IgD-negative memory B cell (primary cell): ENCODE measurements at regions not wholly inside any gene's neighbourhood (a gene's known extent, or its start where the extent isn't known, plus 50 kb on each side); places are given as distances from the start of the nearest gene placed in this dataset.
A peak's percentile ranks its signal among the peaks of the same experiment; 100 is the strongest.

ENCODE experiments used
- H3K27ac Mint-ChIP-seq, 3 donors: one replicate each; pipeline ENCODE4 v1.8.0; 2020 to 2022; ENCODE audit warnings: mild to moderate bottlenecking in 3 of 3, mixed read lengths in 3 of 3, moderate library complexity in 1 of 3
- H3K27me3 Mint-ChIP-seq: one replicate; pipeline ENCODE4 v1.8.0; 2021; ENCODE audit warnings: mixed read lengths
- H3K36me3 Mint-ChIP-seq: one replicate; pipeline ENCODE4 v1.8.0; 2020; ENCODE audit warnings: mild to moderate bottlenecking, mixed read lengths
- H3K4me1 Mint-ChIP-seq, 3 donors: one replicate each; pipeline ENCODE4 v1.8.0; 2020 to 2022; ENCODE audit warnings: mixed read lengths in 3 of 3, mild to moderate bottlenecking in 1 of 3
- H3K4me3 Mint-ChIP-seq, 4 donors: one replicate each; pipeline ENCODE4 v1.8.0; 2020 to 2022; ENCODE audit warnings: mild to moderate bottlenecking in 4 of 4, mixed read lengths in 4 of 4, moderate library complexity in 3 of 4
- H3K9me3 Mint-ChIP-seq, 3 donors: one replicate each; pipeline ENCODE4 v1.8.0; 2020 to 2021; ENCODE audit warnings: mixed read lengths in 3 of 3, mild to moderate bottlenecking in 1 of 3

- Mint-ChIP-seq H3K36me3 (no peaks in the 10 kb centered on the region), H3K27me3 (no peaks in the 10 kb centered on the region), H3K4me3 (no peak overlapping the region), H3K9me3 (no peaks in the 10 kb centered on the region), H3K4me1 (peaks cover 0 to 2% (median 0%) of the 10 kb centered on the region in 3 donors), H3K27ac (no peak overlapping the region)
These were observed 132.2 kb upstream of the TNR start for GRCh38 chr1:175875556-175875955.

- H3K4me3 Mint-ChIP-seq = no peak overlapping the region
- no peak overlapping the region for H3K27ac Mint-ChIP-seq
- no peaks in the 10 kb centered on the region for H3K9me3 Mint-ChIP-seq
- peaks cover 0 to 2% (median 0%) of the 10 kb centered on the region in 3 donors for H3K4me1 Mint-ChIP-seq
- H3K27me3 Mint-ChIP-seq = no peaks in the 10 kb centered on the region
- no peaks in the 10 kb centered on the region for H3K36me3 Mint-ChIP-seq
These were observed 130.7 kb upstream of the TNR start for GRCh38 chr1:175874081-175874480.

- H3K4me1 Mint-ChIP-seq = peaks cover 0 to 2% (median 0%) of the 10 kb centered on the region in 3 donors
- H3K27me3 Mint-ChIP-seq = no peaks in the 10 kb centered on the region
- no peak overlapping the region for H3K4me3 Mint-ChIP-seq
These were observed 130.0 kb upstream of the TNR start for GRCh38 chr1:175873290-175873935.

GRCh38 chr1:175872588-175872987 lies 129.2 kb upstream of the TNR start:
- H3K27me3 Mint-ChIP-seq = no peaks in the 10 kb centered on the region
- H3K4me1 Mint-ChIP-seq = peaks cover 0 to 2% (median 0%) of the 10 kb centered on the region in 3 donors
- no peaks in the 10 kb centered on the region for H3K9me3 Mint-ChIP-seq
- no peak overlapping the region for H3K4me3 Mint-ChIP-seq
- no peak overlapping the region for H3K27ac Mint-ChIP-seq
- no peaks in the 10 kb centered on the region for H3K36me3 Mint-ChIP-seq

More at GRCh38 chr1:175873290-175873935, 130.0 kb upstream of the TNR start:
- H3K9me3 Mint-ChIP-seq = no peaks in the 10 kb centered on the region
- no peak overlapping the region for H3K27ac Mint-ChIP-seq
- H3K36me3 Mint-ChIP-seq = no peaks in the 10 kb centered on the region

- Mint-ChIP-seq H3K36me3 (no peaks in the 10 kb centered on the region), H3K4me3 (no peak overlapping the region), H3K9me3 (no peaks in the 10 kb centered on the region), H3K4me1 (peaks cover 0 to 2% (median 0%) of the 10 kb centered on the region in 3 donors), H3K27me3 (no peaks in the 10 kb centered on the region), H3K27ac (no peak overlapping the region)
These were observed 128.3 kb upstream of the TNR start for GRCh38 chr1:175871647-175872046.

- Mint-ChIP-seq H3K36me3 (no peaks in the 10 kb centered on the region), H3K27me3 (no peaks in the 10 kb centered on the region), H3K4me3 (no peak overlapping the region), H3K9me3 (no peaks in the 10 kb centered on the region), H3K27ac (no peak overlapping the region), H3K4me1 (peaks cover 0 to 2% (median 0%) of the 10 kb centered on the region in 3 donors)
These were observed 126.8 kb upstream of the TNR start for GRCh38 chr1:175870217-175870616.

GRCh38 chr1:175866776-175867175 lies 123.4 kb upstream of the TNR start:
- H3K4me1 Mint-ChIP-seq = peaks cover 0 to 1% (median 0%) of the 10 kb centered on the region in 3 donors
- H3K4me3 Mint-ChIP-seq = no peak overlapping the region
- H3K27ac Mint-ChIP-seq = no peak overlapping the region
- no peaks in the 10 kb centered on the region for H3K36me3 Mint-ChIP-seq
- H3K9me3 Mint-ChIP-seq = no peaks in the 10 kb centered on the region
- H3K27me3 Mint-ChIP-seq = peaks cover 7% of the 10 kb centered on the region

- Mint-ChIP-seq H3K36me3 (no peaks in the 10 kb centered on the region), H3K4me3 (no peak overlapping the region), H3K27ac (no peak overlapping the region)
These were observed 121.8 kb upstream of the TNR start for GRCh38 chr1:175865041-175865766.

GRCh38 chr1:175864625-175865024 lies 121.2 kb upstream of the TNR start:
- Mint-ChIP-seq H3K36me3 (no peaks in the 10 kb centered on the region), H3K4me3 (no peak overlapping the region), H3K27me3 (peaks cover 7% of the 10 kb centered on the region), H3K4me1 (peaks cover 0 to 1% (median 0%) of the 10 kb centered on the region in 3 donors), H3K27ac (no peak overlapping the region), H3K9me3 (no peaks in the 10 kb centered on the region)

More at GRCh38 chr1:175865041-175865766, 121.8 kb upstream of the TNR start:
- H3K9me3 Mint-ChIP-seq = no peaks in the 10 kb centered on the region
- peaks cover 0 to 1% (median 0%) of the 10 kb centered on the region in 3 donors for H3K4me1 Mint-ChIP-seq
- peaks cover 7% of the 10 kb centered on the region for H3K27me3 Mint-ChIP-seq

GRCh38 chr1:175864183-175864582 lies 120.8 kb upstream of the TNR start:
- Mint-ChIP-seq H3K27me3 (peaks cover 7% of the 10 kb centered on the region), H3K9me3 (no peaks in the 10 kb centered on the region), H3K27ac (no peak overlapping the region), H3K36me3 (no peaks in the 10 kb centered on the region), H3K4me1 (peaks cover 0 to 1% (median 0%) of the 10 kb centered on the region in 3 donors), H3K4me3 (no peak overlapping the region)

- Mint-ChIP-seq H3K4me1 (peaks cover 0 to 1% (median 0%) of the 10 kb centered on the region in 3 donors), H3K27ac (no peak overlapping the region), H3K36me3 (no peaks in the 10 kb centered on the region), H3K4me3 (peak overlapping the region in 1 of 4 donors; percentile 18), H3K27me3 (peaks cover 7% of the 10 kb centered on the region), H3K9me3 (no peaks in the 10 kb centered on the region)
These were observed 120.1 kb upstream of the TNR start for GRCh38 chr1:175863299-175864050.

- Mint-ChIP-seq H3K27ac (no peak overlapping the region), H3K36me3 (no peaks in the 10 kb centered on the region), H3K4me3 (no peak overlapping the region), H3K27me3 (peaks cover 7% of the 10 kb centered on the region), H3K4me1 (peaks cover 0 to 1% (median 0%) of the 10 kb centered on the region in 3 donors), H3K9me3 (no peaks in the 10 kb centered on the region)
These were observed 119.0 kb upstream of the TNR start for GRCh38 chr1:175862408-175862807.

GRCh38 chr1:175861626-175862367 lies 118.4 kb upstream of the TNR start:
- H3K27me3 Mint-ChIP-seq = peaks cover 7% of the 10 kb centered on the region
- no peaks in the 10 kb centered on the region for H3K9me3 Mint-ChIP-seq
- H3K4me3 Mint-ChIP-seq = no peak overlapping the region
- peaks cover 0 to 1% (median 0%) of the 10 kb centered on the region in 3 donors for H3K4me1 Mint-ChIP-seq
- no peaks in the 10 kb centered on the region for H3K36me3 Mint-ChIP-seq
- no peak overlapping the region for H3K27ac Mint-ChIP-seq

- H3K27ac Mint-ChIP-seq = no peak overlapping the region
- H3K4me3 Mint-ChIP-seq = no peak overlapping the region
- H3K27me3 Mint-ChIP-seq = peaks cover 11% of the 10 kb centered on the region
- H3K4me1 Mint-ChIP-seq = peaks cover 0 to 1% (median 0%) of the 10 kb centered on the region in 3 donors
- no peaks in the 10 kb centered on the region for H3K9me3 Mint-ChIP-seq
- no peaks in the 10 kb centered on the region for H3K36me3 Mint-ChIP-seq
These were observed 114.4 kb upstream of the TNR start for GRCh38 chr1:175857756-175858155.

- Mint-ChIP-seq H3K4me3 (no peak overlapping the region), H3K27ac (no peak overlapping the region), H3K27me3 (peaks cover 13% of the 10 kb centered on the region), H3K9me3 (no peaks in the 10 kb centered on the region), H3K36me3 (peaks cover 2% of the 10 kb centered on the region), H3K4me1 (no peaks in the 10 kb centered on the region)
These were observed 110.3 kb upstream of the TNR start for GRCh38 chr1:175853681-175854080.
